ENCODE measurements at regions not wholly inside any gene's neighbourhood (a gene's known extent, or its start where the extent isn't known, plus 50 kb on each side); places are given as distances from the start of the nearest gene placed in this dataset.

GRCh38 chr11:29900382-29900781 lies 116.4 kb downstream of the KCNA4 start:
- DNase-seq (ENCODE audit: insufficient read length, low spot score) (no peak), FAIRE-seq (no peak)

DNA sequence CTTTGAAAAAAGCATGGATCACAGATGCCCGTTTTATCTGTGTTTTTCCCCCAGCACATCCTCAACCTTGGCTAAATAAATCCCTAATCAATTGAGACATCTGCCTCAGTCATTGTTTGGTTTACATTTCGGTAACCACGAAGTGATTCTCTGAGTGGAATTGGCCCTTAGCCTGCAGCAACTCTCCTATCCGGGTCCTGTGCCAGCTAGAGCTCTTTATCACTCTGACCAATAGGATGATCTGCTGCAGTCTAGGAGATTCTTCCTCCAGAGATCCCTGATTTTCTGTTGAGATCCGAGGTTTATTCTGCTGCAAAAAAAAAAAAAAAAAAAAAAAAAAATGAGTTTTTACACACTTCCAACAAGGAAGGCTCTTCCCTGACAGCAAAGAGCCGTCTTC lies 137.3 kb downstream of the KCNA4 start:
- TF ChIP-seq POU2F2 (IDR thresholded peaks at IDR 0.05; ENCODE audit: low read depth, low read length), result no peak
- no peak for TF ChIP-seq POLR2A (IDR thresholded peaks at IDR 0.05; ENCODE audit: low read depth, low read length)
- TF ChIP-seq POLR2AphosphoS5 (IDR thresholded peaks at IDR 0.05; ENCODE audit: low read depth, low read length), result no peak
- no peak for TF ChIP-seq SPI1 (IDR thresholded peaks at IDR 0.05; ENCODE audit: low read depth, low read length)
- no peak for TF ChIP-seq PAX5 (IDR thresholded peaks at IDR 0.05; ENCODE audit: insufficient read depth, low read length, severe bottlenecking)
- no peak for TF ChIP-seq TAF1 (IDR thresholded peaks at IDR 0.05; ENCODE audit: low read depth, low read length)
- DNase-seq (ENCODE audit: insufficient read length, low spot score) (no peak), FAIRE-seq (no peak)

More at GRCh38 chr11:29900382-29900781, 116.4 kb downstream of the KCNA4 start:
- TF ChIP-seq POU2F2 (IDR thresholded peaks at IDR 0.05; ENCODE audit: low read depth, low read length) (no peak), TAF1 (IDR thresholded peaks at IDR 0.05; ENCODE audit: low read depth, low read length) (no peak), POLR2AphosphoS5 (IDR thresholded peaks at IDR 0.05; ENCODE audit: low read depth, low read length) (no peak), PAX5 (IDR thresholded peaks at IDR 0.05; ENCODE audit: insufficient read depth, low read length, severe bottlenecking) (no peak), SPI1 (IDR thresholded peaks at IDR 0.05; ENCODE audit: low read depth, low read length) (no peak), POLR2A (IDR thresholded peaks at IDR 0.05; ENCODE audit: low read depth, low read length) (no peak)

- no peak for DNase-seq (ENCODE audit: insufficient read length, low spot score)
- TF ChIP-seq POU2F2 (IDR thresholded peaks at IDR 0.05; ENCODE audit: low read depth, low read length), result no peak
- TF ChIP-seq POLR2A (IDR thresholded peaks at IDR 0.05; ENCODE audit: low read depth, low read length), result no peak
- no peak for TF ChIP-seq SPI1 (IDR thresholded peaks at IDR 0.05; ENCODE audit: low read depth, low read length)
- no peak for TF ChIP-seq PAX5 (IDR thresholded peaks at IDR 0.05; ENCODE audit: insufficient read depth, low read length, severe bottlenecking)
- no peak for TF ChIP-seq POLR2AphosphoS5 (IDR thresholded peaks at IDR 0.05; ENCODE audit: low read depth, low read length)
- TF ChIP-seq TAF1 (IDR thresholded peaks at IDR 0.05; ENCODE audit: low read depth, low read length), result no peak
- no peak for FAIRE-seq
These were observed 140.6 kb downstream of the KCNA4 start for GRCh38 chr11:29876192-29876591.

GRCh38 chr11:29847219-29847618 lies 169.6 kb downstream of the KCNA4 start:
- no peak for FAIRE-seq
- DNase-seq (ENCODE audit: insufficient read length, low spot score), result no peak
- TF ChIP-seq TAF1 (IDR thresholded peaks at IDR 0.05; ENCODE audit: low read depth, low read length), result no peak
- TF ChIP-seq POLR2AphosphoS5 (IDR thresholded peaks at IDR 0.05; ENCODE audit: low read depth, low read length), result no peak
- TF ChIP-seq POU2F2 (IDR thresholded peaks at IDR 0.05; ENCODE audit: low read depth, low read length), result no peak
- TF ChIP-seq PAX5 (IDR thresholded peaks at IDR 0.05; ENCODE audit: insufficient read depth, low read length, severe bottlenecking), result no peak
- no peak for TF ChIP-seq SPI1 (IDR thresholded peaks at IDR 0.05; ENCODE audit: low read depth, low read length)
- TF ChIP-seq POLR2A (IDR thresholded peaks at IDR 0.05; ENCODE audit: low read depth, low read length), result no peak

GRCh38 chr11:29844701-29845379 lies 172.0 kb downstream of the KCNA4 start:
- TF ChIP-seq PAX5 (IDR thresholded peaks at IDR 0.05; ENCODE audit: insufficient read depth, low read length, severe bottlenecking), result no peak
- no peak for TF ChIP-seq TAF1 (IDR thresholded peaks at IDR 0.05; ENCODE audit: low read depth, low read length)
- no peak for TF ChIP-seq POU2F2 (IDR thresholded peaks at IDR 0.05; ENCODE audit: low read depth, low read length)
- TF ChIP-seq POLR2AphosphoS5 (IDR thresholded peaks at IDR 0.05; ENCODE audit: low read depth, low read length), result no peak
- TF ChIP-seq POLR2A (IDR thresholded peaks at IDR 0.05; ENCODE audit: low read depth, low read length), result no peak
- TF ChIP-seq SPI1 (IDR thresholded peaks at IDR 0.05; ENCODE audit: low read depth, low read length), result no peak
- DNase-seq (ENCODE audit: insufficient read length, low spot score), result no peak
- FAIRE-seq, result no peak

DNA sequence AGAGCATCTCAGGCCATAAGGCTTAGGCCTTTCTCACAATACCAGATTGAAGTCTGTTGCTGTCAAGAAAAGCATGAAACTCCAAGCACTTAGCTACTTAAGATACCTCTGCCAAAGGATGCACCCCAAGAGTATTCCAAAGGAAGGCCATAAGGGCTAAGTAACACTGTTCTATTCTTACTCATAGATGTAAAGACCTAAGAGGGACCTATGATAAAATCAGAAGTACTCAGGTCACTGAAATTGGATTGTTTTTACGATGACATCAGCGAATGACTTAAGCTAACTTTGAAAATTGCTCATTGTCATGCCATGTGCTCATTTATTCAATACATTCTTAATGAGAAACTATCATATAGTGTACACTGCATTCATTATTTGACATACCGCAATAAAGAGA lies 172.8 kb downstream of the KCNA4 start:
- TF ChIP-seq POLR2A (IDR thresholded peaks at IDR 0.05; ENCODE audit: low read depth, low read length) (no peak), SPI1 (IDR thresholded peaks at IDR 0.05; ENCODE audit: low read depth, low read length) (no peak)
- FAIRE-seq, result no peak
- no peak for DNase-seq (ENCODE audit: insufficient read length, low spot score)

DNA sequence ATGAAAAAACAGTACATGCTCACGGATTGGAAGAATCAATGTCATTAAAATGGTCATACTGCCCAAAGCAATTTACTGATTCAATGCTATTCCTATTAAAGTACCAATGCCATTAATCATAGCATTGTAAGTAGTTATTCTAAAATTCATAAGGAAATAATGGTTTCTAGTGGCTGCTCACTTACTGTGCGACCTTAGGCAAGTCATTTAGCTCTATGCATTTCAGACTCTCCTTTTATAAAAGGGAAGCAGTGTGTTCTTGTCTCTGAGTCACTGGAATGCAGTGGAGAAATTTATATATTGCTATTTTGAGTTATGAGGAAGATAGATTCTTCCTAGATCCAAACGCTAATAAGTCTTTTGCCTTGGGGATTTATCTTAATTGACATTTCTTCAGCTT lies 174.8 kb downstream of the KCNA4 start:
- TF ChIP-seq TAF1 (IDR thresholded peaks at IDR 0.05; ENCODE audit: low read depth, low read length) (no peak), POLR2A (IDR thresholded peaks at IDR 0.05; ENCODE audit: low read depth, low read length) (no peak), PAX5 (IDR thresholded peaks at IDR 0.05; ENCODE audit: insufficient read depth, low read length, severe bottlenecking) (no peak), SPI1 (IDR thresholded peaks at IDR 0.05; ENCODE audit: low read depth, low read length) (no peak), POU2F2 (IDR thresholded peaks at IDR 0.05; ENCODE audit: low read depth, low read length) (no peak)
- no peak for DNase-seq (ENCODE audit: insufficient read length, low spot score)
- FAIRE-seq, result no peak

DNA sequence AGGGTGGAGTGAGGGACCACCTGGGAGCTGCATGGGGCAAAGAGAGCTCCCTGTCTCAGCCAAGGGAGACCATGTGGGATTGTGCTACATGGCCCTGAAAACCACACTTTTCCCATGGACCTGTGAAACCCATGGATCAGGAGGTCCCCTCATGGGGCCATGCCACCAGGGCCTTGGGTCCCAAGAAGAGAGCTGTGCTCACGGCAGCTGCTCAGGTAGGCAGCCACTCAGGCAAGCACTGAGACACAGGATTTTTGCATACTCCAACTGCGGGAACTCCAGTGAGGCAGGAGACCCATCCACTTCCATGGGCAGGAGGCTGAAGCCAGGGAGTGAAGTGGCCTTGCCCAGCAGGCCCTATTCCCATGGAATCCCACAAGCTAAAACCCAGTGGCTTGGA lies 190.0 kb downstream of the KCNA4 start:
- DNase-seq (ENCODE audit: insufficient read length, low spot score), result no peak
- no peak for TF ChIP-seq SPI1 (IDR thresholded peaks at IDR 0.05; ENCODE audit: low read depth, low read length)
- TF ChIP-seq POLR2A (IDR thresholded peaks at IDR 0.05; ENCODE audit: low read depth, low read length), result no peak
- no peak for TF ChIP-seq POU2F2 (IDR thresholded peaks at IDR 0.05; ENCODE audit: low read depth, low read length)
- no peak for TF ChIP-seq PAX5 (IDR thresholded peaks at IDR 0.05; ENCODE audit: insufficient read depth, low read length, severe bottlenecking)
- no peak for TF ChIP-seq POLR2AphosphoS5 (IDR thresholded peaks at IDR 0.05; ENCODE audit: low read depth, low read length)
- no peak for TF ChIP-seq TAF1 (IDR thresholded peaks at IDR 0.05; ENCODE audit: low read depth, low read length)
- FAIRE-seq, result no peak

DNA sequence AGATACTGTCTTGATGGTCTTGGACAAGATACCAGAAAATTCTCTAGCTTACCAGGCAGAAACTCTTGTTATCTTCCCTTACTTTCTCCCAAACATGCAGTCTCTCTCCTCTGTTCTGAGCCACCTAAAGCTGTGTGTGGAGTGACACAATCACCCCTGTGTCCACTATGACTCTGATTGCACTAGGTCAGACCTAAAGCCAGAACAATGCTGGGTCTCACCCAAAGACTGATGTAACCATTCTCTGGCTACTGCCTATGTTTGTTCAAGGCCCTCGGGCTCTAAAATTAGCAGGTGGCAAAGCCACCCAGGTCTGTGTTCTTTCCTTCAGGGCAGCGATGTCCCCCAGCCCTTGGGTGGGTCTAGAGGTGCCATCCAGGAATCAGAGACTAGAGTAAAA lies 200.5 kb downstream of the KCNA4 start:
- TF ChIP-seq POLR2AphosphoS5 (IDR thresholded peaks at IDR 0.05; ENCODE audit: low read depth, low read length) (no peak), POU2F2 (IDR thresholded peaks at IDR 0.05; ENCODE audit: low read depth, low read length) (no peak), POLR2A (IDR thresholded peaks at IDR 0.05; ENCODE audit: low read depth, low read length) (no peak), SPI1 (IDR thresholded peaks at IDR 0.05; ENCODE audit: low read depth, low read length) (no peak), PAX5 (IDR thresholded peaks at IDR 0.05; ENCODE audit: insufficient read depth, low read length, severe bottlenecking) (no peak), TAF1 (IDR thresholded peaks at IDR 0.05; ENCODE audit: low read depth, low read length) (no peak)
- FAIRE-seq (no peak), DNase-seq (ENCODE audit: insufficient read length, low spot score) (no peak)

- FAIRE-seq, result no peak
- no peak for DNase-seq (ENCODE audit: insufficient read length, low spot score)
- TF ChIP-seq POU2F2 (IDR thresholded peaks at IDR 0.05; ENCODE audit: low read depth, low read length) (no peak), POLR2AphosphoS5 (IDR thresholded peaks at IDR 0.05; ENCODE audit: low read depth, low read length) (no peak), POLR2A (IDR thresholded peaks at IDR 0.05; ENCODE audit: low read depth, low read length) (no peak)
These were observed 207.7 kb downstream of the KCNA4 start for GRCh38 chr11:29809121-29809520.
